Thyroid gland (tissue), 4 donors: ENCODE measurements at regions not wholly inside any gene's neighbourhood (a gene's known extent, or its start where the extent isn't known, plus 50 kb on each side); places are given as distances from the start of the nearest gene placed in this dataset.
"Not testable (repeated sequence)": the region's sequence is repeated elsewhere in the genome, so short reads cannot be mapped to it uniquely, and the experiment has no call there.

Experiments used
- POLR2A ChIP-seq, 2 donors: fragments of 450-650 bp; IDR thresholded peaks; one replicate each; pipeline ENCODE4 v1.6.1; 2017; ENCODE audit warnings: antibody characterized with exemption in 2 of 2, mild to moderate bottlenecking in 2 of 2, moderate library complexity in 1 of 2
- TF ChIP-seq, protein P1 (sequence below), 6 experiments: fragments of 200-600 bp in 3 of 6; fragments of 450-650 bp in 3 of 6; sonication (generic) in 3 of 6; IDR thresholded peaks; one replicate each; pipeline ENCODE4 v1.5.1; 2016 to 2019; ENCODE audit warnings: antibody characterized with exemption in 6 of 6, mild to moderate bottlenecking in 2 of 6, inconsistent platforms in 1 of 6, moderate library complexity in 1 of 6

DNA sequence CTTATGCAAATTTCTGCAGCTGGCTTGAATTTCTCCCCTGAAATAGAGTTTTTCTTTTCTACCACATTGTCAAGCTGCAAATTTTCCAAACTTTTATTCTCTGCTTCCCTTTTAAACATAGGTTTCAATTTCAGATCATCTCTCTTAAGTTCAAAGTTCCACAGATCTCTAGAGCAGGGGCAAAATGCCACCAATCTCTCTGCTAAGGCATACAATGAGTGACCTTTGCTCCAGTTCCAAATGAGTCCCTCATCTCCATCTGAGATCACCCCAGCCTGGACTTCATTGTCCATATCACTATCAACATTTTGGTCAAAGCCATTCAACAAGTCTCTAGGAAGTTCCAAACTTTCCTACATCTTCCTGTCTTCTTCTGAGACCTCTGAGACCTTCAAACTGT is 62.3 kb upstream of the DCLK2 start:
- TF ChIP-seq, protein P1, sequence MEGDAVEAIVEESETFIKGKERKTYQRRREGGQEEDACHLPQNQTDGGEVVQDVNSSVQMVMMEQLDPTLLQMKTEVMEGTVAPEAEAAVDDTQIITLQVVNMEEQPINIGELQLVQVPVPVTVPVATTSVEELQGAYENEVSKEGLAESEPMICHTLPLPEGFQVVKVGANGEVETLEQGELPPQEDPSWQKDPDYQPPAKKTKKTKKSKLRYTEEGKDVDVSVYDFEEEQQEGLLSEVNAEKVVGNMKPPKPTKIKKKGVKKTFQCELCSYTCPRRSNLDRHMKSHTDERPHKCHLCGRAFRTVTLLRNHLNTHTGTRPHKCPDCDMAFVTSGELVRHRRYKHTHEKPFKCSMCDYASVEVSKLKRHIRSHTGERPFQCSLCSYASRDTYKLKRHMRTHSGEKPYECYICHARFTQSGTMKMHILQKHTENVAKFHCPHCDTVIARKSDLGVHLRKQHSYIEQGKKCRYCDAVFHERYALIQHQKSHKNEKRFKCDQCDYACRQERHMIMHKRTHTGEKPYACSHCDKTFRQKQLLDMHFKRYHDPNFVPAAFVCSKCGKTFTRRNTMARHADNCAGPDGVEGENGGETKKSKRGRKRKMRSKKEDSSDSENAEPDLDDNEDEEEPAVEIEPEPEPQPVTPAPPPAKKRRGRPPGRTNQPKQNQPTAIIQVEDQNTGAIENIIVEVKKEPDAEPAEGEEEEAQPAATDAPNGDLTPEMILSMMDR (IDR thresholded peaks at IDR 0.05), result not testable (repeated sequence)
- not testable (repeated sequence) for TF ChIP-seq POLR2A (IDR thresholded peaks at IDR 0.05)
